Left renal cortex interstitium (tissue), 4 donors: ENCODE measurements at regions not wholly inside any gene's neighbourhood (a gene's known extent, or its start where the extent isn't known, plus 50 kb on each side); places are given as distances from the start of the nearest gene placed in this dataset.

ENCODE experiments used
- DNase-seq, 4 donors: peaks; one replicate each; pipeline ENCODE4 v3.0.0-alpha.2; 2013; ENCODE audit warnings: low read depth in 4 of 4, low spot score in 2 of 4, missing footprints in 1 of 4

- DNase-seq: no peak
Measured at GRCh38 chr7:86975449-86975848, 84.0 kb downstream of the ELAPOR2 start.

- no peak for DNase-seq
Measured at GRCh38 chr7:86972072-86972471, 87.4 kb downstream of the ELAPOR2 start.

GRCh38 chr7:86970986-86971385 is 88.5 kb downstream of the ELAPOR2 start:
- DNase-seq: no peak

GRCh38 chr7:86970547-86970946 is 88.9 kb downstream of the ELAPOR2 start:
- DNase-seq: no peak

GRCh38 chr7:86969865-86970264 is 89.6 kb downstream of the ELAPOR2 start:
- no peak for DNase-seq

- no peak for DNase-seq
Measured at GRCh38 chr7:86968618-86969017, 90.8 kb downstream of the ELAPOR2 start.

GRCh38 chr7:86966916-86967315 is 92.5 kb downstream of the ELAPOR2 start:
- no peak for DNase-seq

- DNase-seq: no peak
Measured at GRCh38 chr7:86965727-86966120, 93.7 kb downstream of the ELAPOR2 start.

- no peak for DNase-seq
Measured at GRCh38 chr7:86964973-86965726, 94.3 kb downstream of the ELAPOR2 start.

- DNase-seq: no peak
Measured at GRCh38 chr7:86963599-86964230, 95.7 kb downstream of the ELAPOR2 start.

- DNase-seq: no peak
Measured at GRCh38 chr7:86962623-86963022, 96.8 kb downstream of the ELAPOR2 start.

- no peak for DNase-seq
Measured at GRCh38 chr7:86961686-86962085, 97.8 kb downstream of the ELAPOR2 start.

GRCh38 chr7:86958380-86958779 is 101.1 kb downstream of the ELAPOR2 start:
- no peak for DNase-seq

- no peak for DNase-seq
Measured at GRCh38 chr7:86956567-86956966, 102.9 kb downstream of the ELAPOR2 start.

GRCh38 chr7:86955895-86956503 is 103.5 kb downstream of the ELAPOR2 start:
- DNase-seq: no peak

GRCh38 chr7:86954971-86955370 is 104.5 kb downstream of the ELAPOR2 start:
- no peak for DNase-seq

- DNase-seq: no peak
Measured at GRCh38 chr7:86953653-86954336, 105.7 kb downstream of the ELAPOR2 start.

- no peak for DNase-seq
Measured at GRCh38 chr7:86953219-86953618, 106.2 kb downstream of the ELAPOR2 start.

- DNase-seq: no peak
Measured at GRCh38 chr7:86951895-86952294, 107.6 kb downstream of the ELAPOR2 start.

GRCh38 chr7:86950944-86951343 is 108.5 kb downstream of the ELAPOR2 start:
- no peak for DNase-seq

GRCh38 chr7:86950360-86950759 is 109.1 kb downstream of the ELAPOR2 start:
- DNase-seq: no peak
